GM23338 (cell line): ENCODE measurements at regions not wholly inside any gene's neighbourhood (a gene's known extent, or its start where the extent isn't known, plus 50 kb on each side); places are given as distances from the start of the nearest gene placed in this dataset.

ENCODE experiments used
- ATAC-seq: fragments of 200-7000 bp; cut with Tn5 transposase; 3 replicates; pipeline ENCODE4 v1.9.1; 2020
- DNase-seq: peaks from one replicate; pipeline ENCODE4 v3.0.0-alpha.2; 2015; ENCODE audit warnings: low spot score
- H2AFZ ChIP-seq: fragments of 200-600 bp; sonication (generic); 2 replicates; pipeline ENCODE4 v1.8.0; 2016; ENCODE audit warnings: antibody characterized with exemption, mild to moderate bottlenecking, moderate library complexity
- H3F3A ChIP-seq: fragments of 200-600 bp; sonication (generic); replicated peaks from 2 replicates; pipeline ENCODE4 v1.8.0; 2017; ENCODE audit warnings: antibody characterized with exemption, mixed run types, low read depth
- H3K27ac ChIP-seq: fragments of 200-600 bp; sonication (generic); 2 replicates; pipeline ENCODE4 v1.6.1; 2016; ENCODE audit warnings: low read depth
- H3K27me3 ChIP-seq: fragments of 200-600 bp; sonication (generic); 2 replicates; pipeline ENCODE4 v1.8.0; 2016; ENCODE audit warnings: mild to moderate bottlenecking, mixed run types, moderate library complexity; ENCODE audit not compliant: insufficient read depth
- H3K36me3 ChIP-seq: fragments of 200-600 bp; sonication (generic); 2 replicates; pipeline ENCODE4 v1.8.0; 2016; ENCODE audit warnings: mild to moderate bottlenecking; ENCODE audit not compliant: insufficient read depth
- H3K4me1 ChIP-seq: fragments of 200-600 bp; sonication (generic); 2 replicates; pipeline ENCODE4 v1.8.0; 2016; ENCODE audit warnings: mild to moderate bottlenecking, moderate library complexity; ENCODE audit not compliant: insufficient read depth
- H3K4me2 ChIP-seq: fragments of 200-600 bp; sonication (generic); 2 replicates; pipeline ENCODE4 v1.7.1; 2017; ENCODE audit warnings: mixed run types
- H3K4me3 ChIP-seq: fragments of 200-600 bp; sonication (generic); 2 replicates; pipeline ENCODE4 v1.6.1; 2016; ENCODE audit warnings: mixed run types
- H3K79me2 ChIP-seq: fragments of 200-600 bp; sonication (generic); replicated peaks from 2 replicates; pipeline ENCODE4 v1.8.0; 2017; ENCODE audit warnings: mild to moderate bottlenecking; ENCODE audit not compliant: insufficient read depth
- H3K9me2 ChIP-seq: fragments of 200-600 bp; sonication (generic); 2 replicates; pipeline ENCODE4 v1.8.0; 2017; ENCODE audit not compliant: insufficient read depth
- H4K20me1 ChIP-seq: fragments of 200-600 bp; sonication (generic); replicated peaks from 2 replicates; pipeline ENCODE4 v1.8.0; 2017; ENCODE audit warnings: mild to moderate bottlenecking; ENCODE audit not compliant: insufficient read depth
- H3K27ac Mint-ChIP-seq: 2 replicates; pipeline ENCODE4 v1.8.0; 2020; ENCODE audit warnings: inconsistent platforms, mild to moderate bottlenecking, moderate library complexity, mixed read lengths
- H3K27me3 Mint-ChIP-seq: 3 replicates; pipeline ENCODE4 v1.8.0; 2022; ENCODE audit warnings: low read depth, mild to moderate bottlenecking, moderate library complexity, mixed read lengths, inconsistent platforms; ENCODE audit not compliant: insufficient read depth, poor library complexity
- H3K36me3 Mint-ChIP-seq: 3 replicates; pipeline ENCODE4 v1.8.0; 2021; ENCODE audit warnings: low read depth, mild to moderate bottlenecking, inconsistent platforms, moderate library complexity, mixed read lengths
- H3K4me1 Mint-ChIP-seq: 3 replicates; pipeline ENCODE4 v1.8.0; 2020; ENCODE audit warnings: mild to moderate bottlenecking, inconsistent platforms, mixed read lengths
- H3K4me3 Mint-ChIP-seq: 3 replicates; pipeline ENCODE4 v1.8.0; 2021; ENCODE audit warnings: moderate library complexity, mild to moderate bottlenecking, inconsistent platforms, mixed read lengths
- H3K9me3 Mint-ChIP-seq: 3 replicates; pipeline ENCODE4 v1.8.0; 2020; ENCODE audit warnings: moderate library complexity, mild to moderate bottlenecking, inconsistent platforms, mixed read lengths
- CREB1 ChIP-seq: fragments of 250-450 bp; sonication (Bioruptor Pico); IDR thresholded peaks from 2 replicates; pipeline ENCODE4 v1.5.0; 2020; ENCODE audit warnings: low read depth, mild to moderate bottlenecking, moderate library complexity
- CTCF ChIP-seq, 2 experiments: fragments of 200-600 bp in 1 of 2; sonication (generic) in 1 of 2; conservative IDR thresholded peaks; 2 replicates each; pipeline versions ENCODE4 v1.5.1 to v1.6.1; 2016 to 2017; ENCODE audit warnings: antibody characterized with exemption in 2 of 2, low read depth in 2 of 2, mild to moderate bottlenecking in 2 of 2, moderate library complexity in 1 of 2
- ETS1 ChIP-seq: IDR thresholded peaks from 2 replicates; pipeline ENCODE4 v1.6.1; 2016; ENCODE audit warnings: antibody characterized with exemption
- EZH2 ChIP-seq: fragments of 200-600 bp; sonication (generic); IDR thresholded peaks from one replicate; pipeline ENCODE4 v1.8.0; 2017; ENCODE audit warnings: antibody characterized with exemption, mild to moderate bottlenecking, low read depth; ENCODE audit not compliant: unreplicated experiment
- JUNB ChIP-seq: IDR thresholded peaks from one replicate; pipeline ENCODE4 v1.6.1; 2016; ENCODE audit warnings: antibody characterized with exemption; ENCODE audit not compliant: unreplicated experiment
- NANOG ChIP-seq: IDR thresholded peaks from 2 replicates; pipeline ENCODE4 v1.6.1; 2016; ENCODE audit warnings: antibody characterized with exemption, borderline replicate concordance
- POLR2AphosphoS5 ChIP-seq: IDR thresholded peaks from 2 replicates; pipeline ENCODE4 v1.6.1; 2016; ENCODE audit warnings: antibody characterized with exemption, low read depth
- REST ChIP-seq: IDR thresholded peaks from one replicate; pipeline ENCODE4 v1.6.1; 2018; ENCODE audit warnings: antibody characterized with exemption; ENCODE audit not compliant: unreplicated experiment
- ZNF114 ChIP-seq: fragments of 250-450 bp; sonication (Bioruptor Pico); IDR thresholded peaks from 2 replicates; pipeline ENCODE4 v1.5.0; 2020; ENCODE audit warnings: mild to moderate bottlenecking, moderate library complexity

GRCh38 chr9:129348890-129349664 is 171.0 kb upstream of the IER5L start (continued):
- TF ChIP-seq REST (no peak), CTCF (conservative IDR thresholded peaks at IDR 0.05; ENCODE audit: low read depth in 2 of 2) (no peak), NANOG (no peak)

- no peaks in the 10 kb centered on the region for H3K27me3 ChIP-seq
- H3K4me2 ChIP-seq = no peak overlapping the region
- no peak overlapping the region for H3K4me3 ChIP-seq
- H2AFZ ChIP-seq = no peak overlapping the region
- Mint-ChIP-seq H3K27ac (no peak overlapping the region), H3K4me3 (no peak overlapping the region), H3K4me1 (peaks cover 20% of the 10 kb centered on the region), H3K36me3 (peaks cover 8% of the 10 kb centered on the region; the same call in 2 of the 3 replicates), H3K9me3 (no peaks in the 10 kb centered on the region), H3K27me3 (peaks cover 8% of the 10 kb centered on the region)
- DNase-seq (no peak), ATAC-seq (no peak)
- no peak for TF ChIP-seq JUNB
- no peak for TF ChIP-seq POLR2AphosphoS5
- TF ChIP-seq EZH2 = no peak
- TF ChIP-seq CREB1 = no peak
- no peak for TF ChIP-seq ETS1
- TF ChIP-seq ZNF114 = no peak
- H3K4me1 ChIP-seq = peaks cover 8% of the 10 kb centered on the region
- no peak overlapping the region for H3K27ac ChIP-seq
- H3F3A ChIP-seq = no peaks in the 10 kb centered on the region
- no peaks in the 10 kb centered on the region for H3K79me2 ChIP-seq
- H3K36me3 ChIP-seq = no peaks in the 10 kb centered on the region
- H3K9me2 ChIP-seq = no peaks in the 10 kb centered on the region
- H4K20me1 ChIP-seq = no peaks in the 10 kb centered on the region
These were observed 169.5 kb upstream of the IER5L start for GRCh38 chr9:129347316-129348120.
